Neural cell (in vitro differentiated cells): ENCODE measurements at regions not wholly inside any gene's neighbourhood (a gene's known extent, or its start where the extent isn't known, plus 50 kb on each side); places are given as distances from the start of the nearest gene placed in this dataset.
"Not testable (repeated sequence)": the region's sequence is repeated elsewhere in the genome, so short reads cannot be mapped to it uniquely, and the experiment has no call there.

Experiments
- H2AFZ ChIP-seq: fragments of 200-600, 300-800 bp; sonication (generic), shearing (Covaris generic); 2 replicates; pipeline ENCODE4 v1.6.0; 2014; ENCODE audit warnings: low read depth, mild to moderate bottlenecking, antibody characterized with exemption, low read length, moderate library complexity
- H3F3A ChIP-seq: fragments of 200-600 bp; shearing (Covaris generic); 2 replicates; pipeline ENCODE4 v1.6.1; 2016; ENCODE audit warnings: mild to moderate bottlenecking, moderate library complexity, mixed read lengths, antibody characterized with exemption, low read length; ENCODE audit not compliant: insufficient read depth, poor library complexity, severe bottlenecking
- H3K27ac ChIP-seq: fragments of 200-600, 300-800 bp; sonication (generic), shearing (Covaris generic); 2 replicates; pipeline ENCODE4 v1.5.1; 2014; ENCODE audit warnings: mild to moderate bottlenecking, low read length, moderate library complexity
- H3K27me3 ChIP-seq: fragments of 300-800, 200-600 bp; sonication (generic), shearing (Covaris generic); 2 replicates; pipeline ENCODE4 v1.6.0; 2014; ENCODE audit warnings: mild to moderate bottlenecking, low read depth, low read length, moderate library complexity; ENCODE audit not compliant: insufficient read depth
- H3K36me3 ChIP-seq: fragments of 300-800, 200-600 bp; sonication (generic), shearing (Covaris generic); 2 replicates; pipeline ENCODE4 v1.5.1; 2014; ENCODE audit warnings: mild to moderate bottlenecking, antibody characterized with exemption, low read length, moderate library complexity; ENCODE audit not compliant: insufficient read depth
- H3K4me2 ChIP-seq: fragments of 300-800, 200-600 bp; sonication (generic), shearing (Covaris generic); 2 replicates; pipeline ENCODE4 v1.6.0; 2014; ENCODE audit warnings: mild to moderate bottlenecking, low read length
- H3K4me3 ChIP-seq: fragments of 300-800, 200-600 bp; sonication (generic), shearing (Covaris generic); 2 replicates; pipeline ENCODE4 v1.5.1; 2014; ENCODE audit warnings: mild to moderate bottlenecking, low read length, moderate library complexity
- H3K79me2 ChIP-seq: fragments of 200-600 bp; shearing (Covaris generic); replicated peaks from 2 replicates; pipeline ENCODE4 v1.6.0; 2014; ENCODE audit warnings: mild to moderate bottlenecking, low read length, moderate library complexity; ENCODE audit not compliant: insufficient read depth
- H3K9ac ChIP-seq: fragments of 300-800, 200-600 bp; sonication (generic), shearing (Covaris generic); 2 replicates; pipeline ENCODE4 v1.6.1; 2016; ENCODE audit warnings: mild to moderate bottlenecking, low read length, mixed read lengths
- H3K9me2 ChIP-seq: fragments of 200-600 bp; shearing (Covaris generic); 2 replicates; pipeline ENCODE4 v1.6.1; 2016; ENCODE audit warnings: mild to moderate bottlenecking, low read length, mixed read lengths; ENCODE audit not compliant: insufficient read depth
- H3K9me3 ChIP-seq: fragments of 200-600, 300-800 bp; sonication (generic), shearing (Covaris generic); 2 replicates; pipeline ENCODE4 v1.6.1; 2016; ENCODE audit warnings: mild to moderate bottlenecking, mixed run types, low read length, moderate library complexity, mixed read lengths
- H4K20me1 ChIP-seq: fragments of 200-600 bp; shearing (Covaris generic); 2 replicates; pipeline ENCODE4 v1.6.1; 2016; ENCODE audit warnings: mild to moderate bottlenecking, mixed run types; ENCODE audit not compliant: insufficient read depth
- EP300 ChIP-seq: fragments of 450-650 bp; conservative IDR thresholded peaks from 2 replicates; pipeline ENCODE4 v1.6.1; 2014; ENCODE audit warnings: antibody characterized with exemption, mild to moderate bottlenecking, moderate library complexity; ENCODE audit not compliant: poor library complexity, severe bottlenecking
- EZH2 ChIP-seq: fragments of 200-600, 300-800 bp; shearing (Covaris generic), sonication (generic); IDR thresholded peaks from 2 replicates; pipeline ENCODE4 v1.6.1; 2014; ENCODE audit warnings: antibody characterized with exemption, low read length, borderline replicate concordance, mild to moderate bottlenecking; ENCODE audit not compliant: insufficient read depth, poor library complexity, severe bottlenecking
- MXI1 ChIP-seq: fragments of 450-650 bp; conservative IDR thresholded peaks from 2 replicates; pipeline ENCODE4 v1.6.1; 2014; ENCODE audit warnings: antibody characterized with exemption, mild to moderate bottlenecking; ENCODE audit not compliant: poor library complexity, severe bottlenecking
- POLR2AphosphoS5 ChIP-seq: IDR thresholded peaks from 2 replicates; pipeline ENCODE4 v1.6.1; 2012
- RAD21 ChIP-seq: fragments of 450-650 bp; conservative IDR thresholded peaks from 2 replicates; pipeline ENCODE4 v1.6.1; 2014; ENCODE audit warnings: antibody characterized with exemption, mild to moderate bottlenecking, moderate library complexity
- REST ChIP-seq: IDR thresholded peaks from 2 replicates; pipeline ENCODE4 v1.6.1; 2012; ENCODE audit warnings: borderline replicate concordance
- SMC3 ChIP-seq: fragments of 450-650 bp; conservative IDR thresholded peaks from 2 replicates; pipeline ENCODE4 v1.6.1; 2014; ENCODE audit warnings: antibody characterized with exemption, mild to moderate bottlenecking, moderate library complexity; ENCODE audit not compliant: poor library complexity
- TAF1 ChIP-seq: IDR thresholded peaks from 2 replicates; pipeline ENCODE4 v1.6.1; 2012; ENCODE audit warnings: low read depth
- TF ChIP-seq, protein P1 (sequence below): fragments of 450-650 bp; IDR thresholded peaks from 2 replicates; pipeline ENCODE4 v1.5.1; 2014; ENCODE audit warnings: antibody characterized with exemption, mild to moderate bottlenecking, moderate library complexity; ENCODE audit not compliant: poor library complexity, severe bottlenecking

GRCh38 chr5:36407396-36407795 lies 105.7 kb upstream of the RANBP3L start:
- H3F3A ChIP-seq = no peaks in the 10 kb centered on the region
- no peaks in the 10 kb centered on the region for H3K36me3 ChIP-seq
- H3K4me2 ChIP-seq = no peak overlapping the region
- H3K9ac ChIP-seq = no peak overlapping the region
- H3K9me2 ChIP-seq = no peaks in the 10 kb centered on the region
- TF ChIP-seq POLR2AphosphoS5 = no peak
- TF ChIP-seq, protein P1, sequence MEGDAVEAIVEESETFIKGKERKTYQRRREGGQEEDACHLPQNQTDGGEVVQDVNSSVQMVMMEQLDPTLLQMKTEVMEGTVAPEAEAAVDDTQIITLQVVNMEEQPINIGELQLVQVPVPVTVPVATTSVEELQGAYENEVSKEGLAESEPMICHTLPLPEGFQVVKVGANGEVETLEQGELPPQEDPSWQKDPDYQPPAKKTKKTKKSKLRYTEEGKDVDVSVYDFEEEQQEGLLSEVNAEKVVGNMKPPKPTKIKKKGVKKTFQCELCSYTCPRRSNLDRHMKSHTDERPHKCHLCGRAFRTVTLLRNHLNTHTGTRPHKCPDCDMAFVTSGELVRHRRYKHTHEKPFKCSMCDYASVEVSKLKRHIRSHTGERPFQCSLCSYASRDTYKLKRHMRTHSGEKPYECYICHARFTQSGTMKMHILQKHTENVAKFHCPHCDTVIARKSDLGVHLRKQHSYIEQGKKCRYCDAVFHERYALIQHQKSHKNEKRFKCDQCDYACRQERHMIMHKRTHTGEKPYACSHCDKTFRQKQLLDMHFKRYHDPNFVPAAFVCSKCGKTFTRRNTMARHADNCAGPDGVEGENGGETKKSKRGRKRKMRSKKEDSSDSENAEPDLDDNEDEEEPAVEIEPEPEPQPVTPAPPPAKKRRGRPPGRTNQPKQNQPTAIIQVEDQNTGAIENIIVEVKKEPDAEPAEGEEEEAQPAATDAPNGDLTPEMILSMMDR = no peak
- TF ChIP-seq SMC3 = no peak
- no peak for TF ChIP-seq MXI1
- no peak for TF ChIP-seq EZH2
- TF ChIP-seq RAD21 = no peak
- no peak for TF ChIP-seq TAF1
- TF ChIP-seq EP300 = no peak
- no peak for TF ChIP-seq REST
- no peak overlapping the region for H3K27ac ChIP-seq
- H4K20me1 ChIP-seq = no peaks in the 10 kb centered on the region
- H3K79me2 ChIP-seq = no peaks in the 10 kb centered on the region
- H3K27me3 ChIP-seq = no peaks in the 10 kb centered on the region
- no peak overlapping the region for H2AFZ ChIP-seq
- no peak overlapping the region for H3K4me3 ChIP-seq
- H3K9me3 ChIP-seq = no peaks in the 10 kb centered on the region

DNA sequence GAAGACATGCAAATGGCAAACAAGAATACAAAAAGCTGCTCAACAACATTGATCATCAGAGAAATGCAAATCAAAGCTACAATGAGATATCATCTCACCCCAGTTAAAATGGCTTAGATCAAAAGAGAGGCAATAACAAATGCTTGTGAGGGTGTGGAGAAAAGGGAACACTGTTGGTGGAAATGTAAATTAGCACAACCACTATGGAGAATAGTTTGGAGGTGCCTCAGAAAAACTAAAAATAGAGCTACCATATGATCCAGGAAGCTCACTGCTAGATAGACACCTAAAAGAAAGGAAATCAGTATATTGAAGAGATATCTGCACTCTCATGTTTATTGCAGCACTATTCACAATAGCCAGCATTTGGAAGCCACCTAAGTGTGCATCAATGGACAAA lies 108.0 kb upstream of the RANBP3L start:
- H3F3A ChIP-seq, H3K27me3 ChIP-seq, H3K79me2 ChIP-seq, H3K9me2 ChIP-seq, H2AFZ ChIP-seq, H3K36me3 ChIP-seq, H3K4me3 ChIP-seq, H3K9me3 ChIP-seq, H4K20me1 ChIP-seq, H3K9ac ChIP-seq, H3K27ac ChIP-seq, H3K4me2 ChIP-seq: not testable (repeated sequence)

DNA sequence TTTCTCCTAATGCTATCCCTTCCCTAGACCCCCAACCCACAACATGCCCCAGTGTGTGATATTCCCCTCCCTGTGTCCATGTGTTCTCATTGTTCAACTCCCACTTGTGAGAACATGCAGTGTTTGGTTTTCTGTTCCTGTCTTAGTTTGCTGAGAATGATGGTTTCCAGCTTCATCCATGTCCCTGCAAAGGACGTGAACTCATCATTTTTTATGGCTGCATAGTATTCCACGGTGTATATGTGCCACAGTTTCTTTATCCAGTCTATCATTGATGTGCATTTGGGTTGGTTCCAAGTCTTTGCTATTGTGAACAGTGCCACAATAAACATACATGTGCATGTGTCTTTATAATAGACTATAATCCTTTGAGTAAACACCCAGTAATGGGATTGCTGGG lies 109.0 kb upstream of the RANBP3L start:
- not testable (repeated sequence) for H3K9me3 ChIP-seq, H3K9ac ChIP-seq, H3K27ac ChIP-seq, H3K36me3 ChIP-seq, H3K4me2 ChIP-seq, H3K27me3 ChIP-seq, H3K79me2 ChIP-seq, H4K20me1 ChIP-seq, H3K4me3 ChIP-seq, H3F3A ChIP-seq, H3K9me2 ChIP-seq, H2AFZ ChIP-seq
